Natural killer cell (primary cell): ENCODE measurements at regions not wholly inside any gene's neighbourhood (a gene's known extent, or its start where the extent isn't known, plus 50 kb on each side); places are given as distances from the start of the nearest gene placed in this dataset.

Experiments
- ATAC-seq, 3 donors: fragments of 150-1000 bp in 2 of 3; fragments of 200-7000 bp in 1 of 3; cut with Tn5 transposase; 1 replicate in 1 of 3; 2 replicates in 2 of 3; pipeline ENCODE4 v1.10.0; 2021; ENCODE audit warnings: mild to moderate bottlenecking in 2 of 3, moderate library complexity in 2 of 3
- DNase-seq, 2 donors: peaks; one replicate each; pipeline versions ENCODE4 v3.0.0 to v3.0.0-alpha.2; 2013 to 2021; ENCODE audit warnings: mixed read lengths in 1 of 2
- H3K27ac ChIP-seq: one replicate; pipeline ENCODE4 v1.5.1; 2013; ENCODE audit warnings: mild to moderate bottlenecking, low read length
- H3K27me3 ChIP-seq: one replicate; pipeline ENCODE4 v1.6.1; 2013; ENCODE audit warnings: low read length; ENCODE audit not compliant: control insufficient read depth, insufficient read depth
- H3K36me3 ChIP-seq: one replicate; pipeline ENCODE4 v1.6.1; 2013; ENCODE audit warnings: low read length; ENCODE audit not compliant: control insufficient read depth, insufficient read depth
- H3K4me1 ChIP-seq: one replicate; pipeline ENCODE4 v1.6.1; 2013; ENCODE audit warnings: low read length; ENCODE audit not compliant: control insufficient read depth, insufficient read depth
- H3K4me3 ChIP-seq: one replicate; pipeline ENCODE4 v1.5.1; 2013; ENCODE audit warnings: low read length
- H3K9me3 ChIP-seq: one replicate; pipeline ENCODE4 v1.6.1; 2013; ENCODE audit warnings: low read length; ENCODE audit not compliant: control insufficient read depth, insufficient read depth
- H3K27ac Mint-ChIP-seq, 2 donors: one replicate each; pipeline ENCODE4 v1.8.0; 2022; ENCODE audit warnings: mild to moderate bottlenecking in 2 of 2, mixed read lengths in 2 of 2, moderate library complexity in 1 of 2
- H3K27me3 Mint-ChIP-seq, 2 donors: one replicate each; pipeline ENCODE4 v1.8.0; 2022; ENCODE audit warnings: low read depth in 2 of 2, mixed read lengths in 2 of 2
- H3K36me3 Mint-ChIP-seq: one replicate; pipeline ENCODE4 v1.8.0; 2022; ENCODE audit warnings: mixed read lengths
- H3K4me1 Mint-ChIP-seq, 2 donors: one replicate each; pipeline ENCODE4 v1.8.0; 2022; ENCODE audit warnings: mixed read lengths in 2 of 2
- H3K4me3 Mint-ChIP-seq: one replicate; pipeline ENCODE4 v1.8.0; 2022; ENCODE audit warnings: mild to moderate bottlenecking, moderate library complexity, mixed read lengths
- H3K9me3 Mint-ChIP-seq, 2 donors: one replicate each; pipeline ENCODE4 v1.8.0; 2022; ENCODE audit warnings: mixed read lengths in 2 of 2
- WGBS: methylation state at CpG from one replicate; pipeline ENCODE4 v1.1.7; 2013; ENCODE audit warnings: missing lambda C conversion rate; ENCODE audit not compliant: insufficient coverage; 5-methylcytosine and 5-hydroxymethylcytosine counted together
- intact Hi-C: fragments of 100-400 bp; cut with micrococcal nuclease; formaldehyde crosslinking; loops from one replicate; pipeline ENCODE4 v1.14.2; 2022
- TF ChIP-seq, protein P1 (sequence below): fragments of 200-600 bp; IDR thresholded peaks from one replicate; pipeline ENCODE4 v1.8.0; 2022; ENCODE audit warnings: antibody characterized with exemption

DNA sequence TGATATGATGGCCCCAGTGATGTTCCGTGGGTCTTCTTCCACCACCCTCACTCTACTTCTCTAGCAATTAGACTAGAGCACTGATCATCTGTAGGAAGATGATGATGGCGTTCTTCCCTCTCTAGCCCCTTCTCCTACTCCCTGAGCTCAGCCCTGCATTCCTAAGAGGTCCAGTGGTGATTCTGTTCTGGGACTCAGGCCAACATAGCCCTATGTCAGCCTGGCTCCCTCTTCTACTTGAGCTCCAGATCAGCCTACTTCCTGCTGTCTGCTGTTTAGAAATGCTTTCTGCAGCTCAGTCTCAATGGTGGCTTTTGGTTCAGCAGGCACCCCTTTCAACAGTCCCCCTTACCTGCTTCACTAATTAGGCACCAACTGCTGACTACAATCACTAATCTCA is 86.1 kb upstream of the ZBED5 start:
- DNase-seq: no peak
- H3K36me3 ChIP-seq: no peaks in the 10 kb centered on the region
- no peak for ATAC-seq
- Mint-ChIP-seq H3K4me3 (no peak overlapping the region), H3K27ac (no peak overlapping the region), H3K9me3 (no peaks in the 10 kb centered on the region), H3K4me1 (no peaks in the 10 kb centered on the region), H3K36me3 (no peaks in the 10 kb centered on the region), H3K27me3 (peaks cover 7 to 12% of the 10 kb centered on the region in 2 donors)
- H3K27me3 ChIP-seq: no peaks in the 10 kb centered on the region
- no peaks in the 10 kb centered on the region for H3K4me1 ChIP-seq
- TF ChIP-seq, protein P1, sequence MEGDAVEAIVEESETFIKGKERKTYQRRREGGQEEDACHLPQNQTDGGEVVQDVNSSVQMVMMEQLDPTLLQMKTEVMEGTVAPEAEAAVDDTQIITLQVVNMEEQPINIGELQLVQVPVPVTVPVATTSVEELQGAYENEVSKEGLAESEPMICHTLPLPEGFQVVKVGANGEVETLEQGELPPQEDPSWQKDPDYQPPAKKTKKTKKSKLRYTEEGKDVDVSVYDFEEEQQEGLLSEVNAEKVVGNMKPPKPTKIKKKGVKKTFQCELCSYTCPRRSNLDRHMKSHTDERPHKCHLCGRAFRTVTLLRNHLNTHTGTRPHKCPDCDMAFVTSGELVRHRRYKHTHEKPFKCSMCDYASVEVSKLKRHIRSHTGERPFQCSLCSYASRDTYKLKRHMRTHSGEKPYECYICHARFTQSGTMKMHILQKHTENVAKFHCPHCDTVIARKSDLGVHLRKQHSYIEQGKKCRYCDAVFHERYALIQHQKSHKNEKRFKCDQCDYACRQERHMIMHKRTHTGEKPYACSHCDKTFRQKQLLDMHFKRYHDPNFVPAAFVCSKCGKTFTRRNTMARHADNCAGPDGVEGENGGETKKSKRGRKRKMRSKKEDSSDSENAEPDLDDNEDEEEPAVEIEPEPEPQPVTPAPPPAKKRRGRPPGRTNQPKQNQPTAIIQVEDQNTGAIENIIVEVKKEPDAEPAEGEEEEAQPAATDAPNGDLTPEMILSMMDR: no peak
- no peaks in the 10 kb centered on the region for H3K9me3 ChIP-seq
- H3K27ac ChIP-seq: no peak overlapping the region
- intact Hi-C loops: no loop called here
- H3K4me3 ChIP-seq: no peak overlapping the region
- WGBS: 95% methylated on average over 2 of the region's 2 CpGs

DNA sequence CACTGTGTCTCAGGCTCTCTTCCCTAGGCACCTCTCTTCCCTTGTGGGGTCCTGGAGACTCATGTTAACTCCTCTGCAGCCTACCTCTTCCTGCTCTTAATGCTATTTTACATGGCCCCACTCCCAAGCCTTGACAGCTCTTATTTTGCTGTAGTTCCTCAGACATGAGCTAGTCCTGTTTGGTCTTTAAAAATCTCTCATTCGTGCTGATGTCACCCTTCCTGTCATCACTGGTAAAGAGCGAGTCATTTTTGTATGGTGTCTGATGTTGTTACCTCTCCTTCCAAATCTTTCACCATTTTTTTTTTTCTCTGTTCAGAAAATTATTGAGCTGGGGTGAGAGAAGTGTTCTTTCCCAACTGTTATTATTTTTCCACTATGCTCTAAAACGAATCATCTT is 84.8 kb upstream of the ZBED5 start:
- Histone ChIP-seq H3K4me3 (no peak overlapping the region), H3K36me3 (no peaks in the 10 kb centered on the region), H3K9me3 (no peaks in the 10 kb centered on the region), H3K4me1 (no peaks in the 10 kb centered on the region), H3K27ac (no peak overlapping the region), H3K27me3 (no peaks in the 10 kb centered on the region)
- Mint-ChIP-seq H3K4me3 (no peak overlapping the region), H3K36me3 (no peaks in the 10 kb centered on the region), H3K9me3 (no peaks in the 10 kb centered on the region), H3K27me3 (peaks cover 0 to 7% of the 10 kb centered on the region in 2 donors), H3K4me1 (no peaks in the 10 kb centered on the region), H3K27ac (no peak overlapping the region)
- intact Hi-C loops: no loop called here
- ATAC-seq (no peak), DNase-seq (no peak)
- TF ChIP-seq, protein P1: no peak
- 71% methylated on average over 1 of the region's 3 CpGs for WGBS

DNA sequence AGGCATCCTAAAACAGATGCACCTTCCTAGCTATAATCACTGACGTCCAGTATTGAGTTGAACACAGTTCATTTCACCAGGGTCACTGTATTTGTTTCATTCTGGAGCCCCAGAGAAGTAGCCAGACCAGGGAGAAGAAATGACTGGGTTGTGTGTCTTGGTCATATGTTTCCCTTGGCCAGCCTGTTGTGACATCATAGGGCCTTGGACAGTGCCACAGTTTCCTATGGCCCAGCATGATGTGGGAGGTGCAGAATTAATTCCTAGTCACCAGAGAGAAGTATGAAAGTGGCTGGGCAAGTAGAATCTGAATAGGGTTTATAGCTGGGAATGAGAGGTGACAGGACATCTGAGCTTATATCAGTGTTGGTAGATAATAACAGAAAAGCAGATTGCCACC is 84.0 kb upstream of the ZBED5 start:
- no peak overlapping the region for H3K27ac Mint-ChIP-seq
- H3K36me3 Mint-ChIP-seq: no peaks in the 10 kb centered on the region
- ATAC-seq (no peak), DNase-seq (no peak)
- no peak overlapping the region for H3K4me3 Mint-ChIP-seq
- H3K36me3 ChIP-seq: no peaks in the 10 kb centered on the region
- no peaks in the 10 kb centered on the region for H3K27me3 ChIP-seq
- peaks cover 0 to 7% of the 10 kb centered on the region in 2 donors for H3K27me3 Mint-ChIP-seq
- intact Hi-C loops: no loop called here
- H3K9me3 Mint-ChIP-seq: no peaks in the 10 kb centered on the region
- no peaks in the 10 kb centered on the region for H3K9me3 ChIP-seq
- no peak overlapping the region for H3K27ac ChIP-seq
- TF ChIP-seq, protein P1: no peak
- WGBS: 100% methylated on average over 1 of the region's 1 CpG
- H3K4me1 Mint-ChIP-seq: no peaks in the 10 kb centered on the region
- no peaks in the 10 kb centered on the region for H3K4me1 ChIP-seq
- no peak overlapping the region for H3K4me3 ChIP-seq

DNA sequence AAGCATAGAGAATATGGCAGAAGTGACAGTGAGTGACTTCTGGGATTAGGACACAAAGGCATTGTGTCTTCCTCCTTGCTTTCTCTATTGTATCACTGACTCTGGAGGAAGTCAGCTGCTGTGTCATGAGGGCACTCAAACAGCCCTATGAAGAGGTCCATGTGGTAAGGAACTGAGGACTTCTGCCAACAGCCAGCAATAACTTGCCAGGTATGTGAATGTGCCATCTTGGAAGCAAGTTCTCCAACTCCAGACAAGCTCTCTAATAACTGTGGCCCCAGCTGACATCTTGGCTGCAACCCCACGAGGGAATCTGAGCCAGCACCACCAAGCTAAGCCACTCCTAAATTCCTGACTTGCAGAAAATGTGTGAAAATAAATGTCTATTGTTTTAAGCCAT is 83.6 kb upstream of the ZBED5 start:
- TF ChIP-seq, protein P1: no peak
- DNase-seq: no peak
- Histone ChIP-seq H3K9me3 (no peaks in the 10 kb centered on the region), H3K4me3 (no peak overlapping the region), H3K27ac (no peak overlapping the region), H3K36me3 (no peaks in the 10 kb centered on the region), H3K27me3 (no peaks in the 10 kb centered on the region), H3K4me1 (no peaks in the 10 kb centered on the region)
- no peaks in the 10 kb centered on the region for H3K4me1 Mint-ChIP-seq
- H3K4me3 Mint-ChIP-seq: no peak overlapping the region
- no peaks in the 10 kb centered on the region for H3K36me3 Mint-ChIP-seq
- ATAC-seq: no peak
- H3K9me3 Mint-ChIP-seq: no peaks in the 10 kb centered on the region
- intact Hi-C loops: no loop called here
- H3K27ac Mint-ChIP-seq: no peak overlapping the region
- no CpG with 5 or more reads among the region's 1 CpG for WGBS
- peaks cover 0 to 7% of the 10 kb centered on the region in 2 donors for H3K27me3 Mint-ChIP-seq
